ENCODE measurements at regions not wholly inside any gene's neighbourhood (a gene's known extent, or its start where the extent isn't known, plus 50 kb on each side); places are given as distances from the start of the nearest gene placed in this dataset.

GRCh38 chr10:129078746-129079145, 388.3 kb upstream of the MGMT start:
- intact Hi-C loops (cut with DNase I), result no loop called here
- TF ChIP-seq CTCF (IDR thresholded peaks at IDR 0.05), result no peak
- Histone ChIP-seq H3K9me3 (no peaks in the 10 kb centered on the region), H3K4me1 (no peaks in the 10 kb centered on the region), H3K27me3 (no peaks in the 10 kb centered on the region), H3K4me3 (no peak overlapping the region), H3K36me3 (no peaks in the 10 kb centered on the region), H3K27ac (no peak overlapping the region)
- no peak for ATAC-seq
- no peak for DNase-seq

GRCh38 chr10:129079705-129080104, 387.3 kb upstream of the MGMT start:
- Histone ChIP-seq H3K4me3 (no peak overlapping the region), H3K27me3 (no peaks in the 10 kb centered on the region), H3K9me3 (no peaks in the 10 kb centered on the region), H3K27ac (no peak overlapping the region), H3K36me3 (no peaks in the 10 kb centered on the region), H3K4me1 (no peaks in the 10 kb centered on the region)
- DNase-seq, result no peak
- TF ChIP-seq CTCF (IDR thresholded peaks at IDR 0.05), result no peak
- intact Hi-C loops (cut with DNase I), result no loop called here
- ATAC-seq, result no peak

- no peak for TF ChIP-seq CTCF (IDR thresholded peaks at IDR 0.05)
- DNase-seq (no peak), ATAC-seq (no peak)
- H3K36me3 ChIP-seq, result no peaks in the 10 kb centered on the region
- H3K27me3 ChIP-seq, result no peaks in the 10 kb centered on the region
- no peaks in the 10 kb centered on the region for H3K9me3 ChIP-seq
- H3K27ac ChIP-seq, result no peak overlapping the region
- H3K4me1 ChIP-seq, result no peaks in the 10 kb centered on the region
- intact Hi-C loops (cut with DNase I), result no loop called here
- no peak overlapping the region for H3K4me3 ChIP-seq
Observed at GRCh38 chr10:129085811-129086210, 381.2 kb upstream of the MGMT start.

- H3K4me1 ChIP-seq, result no peaks in the 10 kb centered on the region
- ATAC-seq (no peak), DNase-seq (no peak)
- intact Hi-C loops (cut with DNase I), result no loop called here
- no peaks in the 10 kb centered on the region for H3K27me3 ChIP-seq
- no peak overlapping the region for H3K27ac ChIP-seq
- H3K36me3 ChIP-seq, result no peaks in the 10 kb centered on the region
- H3K9me3 ChIP-seq, result no peaks in the 10 kb centered on the region
- H3K4me3 ChIP-seq, result no peak overlapping the region
- TF ChIP-seq CTCF (IDR thresholded peaks at IDR 0.05), result no peak
Observed at GRCh38 chr10:129089341-129089740, 377.7 kb upstream of the MGMT start.

DNA sequence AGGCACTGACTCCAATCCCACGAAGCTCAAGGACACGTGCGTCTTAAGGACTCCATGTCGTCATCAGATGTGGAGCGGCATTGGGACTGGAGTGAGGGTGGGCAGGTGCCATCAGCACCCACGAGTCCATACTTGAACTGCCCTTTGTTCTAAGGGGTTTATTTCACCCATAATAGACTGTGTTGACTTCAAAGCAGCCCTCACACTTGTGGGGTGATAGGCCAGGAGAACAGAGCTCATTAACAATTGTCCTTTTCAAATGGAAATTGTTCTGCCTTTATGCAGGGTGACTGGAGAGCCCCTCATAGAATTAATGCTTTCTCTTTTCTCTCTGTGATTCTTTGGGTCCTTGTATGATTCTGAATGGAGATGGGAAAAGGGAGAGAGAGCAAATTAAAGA, 376.9 kb upstream of the MGMT start:
- no peak for TF ChIP-seq CTCF (IDR thresholded peaks at IDR 0.05)

GRCh38 chr10:129090618-129091366, 376.2 kb upstream of the MGMT start:
- DNase-seq, result no peak
- no peak overlapping the region for H3K4me3 ChIP-seq
- H3K4me1 ChIP-seq, result no peaks in the 10 kb centered on the region
- no peaks in the 10 kb centered on the region for H3K27me3 ChIP-seq
- intact Hi-C loops (cut with DNase I), result no loop called here
- no peaks in the 10 kb centered on the region for H3K9me3 ChIP-seq
- ATAC-seq, result peak; percentile 73
- no peak overlapping the region for H3K27ac ChIP-seq
- no peaks in the 10 kb centered on the region for H3K36me3 ChIP-seq
- TF ChIP-seq CTCF (IDR thresholded peaks at IDR 0.05), result no peak

More for the DNA sequence above, 376.9 kb upstream of the MGMT start:
- intact Hi-C loops (cut with DNase I), result no loop called here
- Histone ChIP-seq H3K4me1 (no peaks in the 10 kb centered on the region), H3K27me3 (no peaks in the 10 kb centered on the region), H3K9me3 (no peaks in the 10 kb centered on the region), H3K4me3 (no peak overlapping the region), H3K36me3 (no peaks in the 10 kb centered on the region), H3K27ac (no peak overlapping the region)
- no peak for DNase-seq
- ATAC-seq, result no peak
